Loucy (cell line): ENCODE measurements at regions not wholly inside any gene's neighbourhood (a gene's known extent, or its start where the extent isn't known, plus 50 kb on each side); places are given as distances from the start of the nearest gene placed in this dataset.
"Not testable (repeated sequence)": the region's sequence is repeated elsewhere in the genome, so short reads cannot be mapped to it uniquely, and the experiment has no call there.

Experiments
- H2AFZ ChIP-seq: fragments of 200-600 bp; sonication (generic); 2 replicates; pipeline ENCODE4 v1.6.0; 2016; ENCODE audit warnings: antibody characterized with exemption, mild to moderate bottlenecking, low read length, moderate library complexity
- H3F3A ChIP-seq: fragments of 200-600 bp; 2 replicates; pipeline ENCODE4 v1.6.0; 2016; ENCODE audit warnings: antibody characterized with exemption, low read depth, mild to moderate bottlenecking
- H3K27me3 ChIP-seq: fragments of 200-600 bp; sonication (generic); 2 replicates; pipeline ENCODE4 v1.6.1; 2014; ENCODE audit warnings: low read length, mild to moderate bottlenecking; ENCODE audit not compliant: insufficient read depth, poor library complexity, severe bottlenecking
- H3K36me3 ChIP-seq: fragments of 200-600 bp; sonication (generic); 2 replicates; pipeline ENCODE4 v1.6.1; 2016; ENCODE audit warnings: low read length; ENCODE audit not compliant: insufficient read depth
- H3K4me1 ChIP-seq: fragments of 200-600 bp; sonication (generic); 2 replicates; pipeline ENCODE4 v1.5.1; 2014; ENCODE audit warnings: low read length, mild to moderate bottlenecking; ENCODE audit not compliant: insufficient read depth, poor library complexity, severe bottlenecking
- H3K4me2 ChIP-seq: fragments of 200-600 bp; sonication (generic); 2 replicates; pipeline ENCODE4 v1.6.0; 2014; ENCODE audit warnings: antibody characterized with exemption, low read length, low read depth, mild to moderate bottlenecking; ENCODE audit not compliant: poor library complexity, severe bottlenecking
- H3K4me3 ChIP-seq: fragments of 200-600 bp; sonication (generic); 2 replicates; pipeline ENCODE4 v1.5.1; 2014; ENCODE audit warnings: low read length, mild to moderate bottlenecking, mixed read lengths; ENCODE audit not compliant: poor library complexity, severe bottlenecking
- H3K79me2 ChIP-seq: fragments of 200-600 bp; sonication (generic); 2 replicates; pipeline ENCODE4 v1.6.1; 2014; ENCODE audit warnings: low read length; ENCODE audit not compliant: insufficient read depth
- H3K9ac ChIP-seq: fragments of 200-600 bp; sonication (generic); 2 replicates; pipeline ENCODE4 v1.6.0; 2014; ENCODE audit warnings: mild to moderate bottlenecking, low read depth, low read length, moderate library complexity; ENCODE audit not compliant: poor library complexity, severe bottlenecking
- H3K9me2 ChIP-seq: fragments of 200-600 bp; sonication (generic); replicated peaks from 2 replicates; pipeline ENCODE4 v1.6.1; 2016; ENCODE audit warnings: low read depth, low read length, mixed read lengths
- H3K9me3 ChIP-seq: fragments of 200-600 bp; sonication (generic); 2 replicates; pipeline ENCODE4 v1.6.1; 2014; ENCODE audit warnings: mild to moderate bottlenecking, antibody characterized with exemption, low read length, low read depth; ENCODE audit not compliant: insufficient read depth
- H4K20me1 ChIP-seq: fragments of 200-600 bp; sonication (generic); 2 replicates; pipeline ENCODE4 v1.6.0; 2014; ENCODE audit warnings: antibody characterized with exemption, low read length, mild to moderate bottlenecking; ENCODE audit not compliant: insufficient read depth, poor library complexity, severe bottlenecking
- CTCF ChIP-seq: fragments of 200-600 bp; sonication (generic); conservative IDR thresholded peaks from 2 replicates; pipeline ENCODE4 v1.5.1; 2014; ENCODE audit warnings: mild to moderate bottlenecking, antibody characterized with exemption, low read length
- EZH2phosphoT487 ChIP-seq: fragments of 200-600 bp; IDR thresholded peaks from 2 replicates; pipeline ENCODE4 v1.6.1; 2018; ENCODE audit warnings: antibody characterized with exemption, mild to moderate bottlenecking, moderate library complexity, borderline replicate concordance

GRCh38 chr6:148005806-148006205 is 336.8 kb upstream of the SASH1 start:
- no peaks in the 10 kb centered on the region for H3K4me1 ChIP-seq
- H3K79me2 ChIP-seq: no peaks in the 10 kb centered on the region
- no peak for TF ChIP-seq EZH2phosphoT487
- TF ChIP-seq CTCF: no peak

GRCh38 chr6:148010516-148010915 is 332.1 kb upstream of the SASH1 start:
- H3F3A ChIP-seq, H3K27me3 ChIP-seq, H4K20me1 ChIP-seq, H3K36me3 ChIP-seq, H3K4me1 ChIP-seq, H3K9me2 ChIP-seq, H3K4me3 ChIP-seq, H3K9ac ChIP-seq, H3K79me2 ChIP-seq, H3K4me2 ChIP-seq, H2AFZ ChIP-seq: not testable (repeated sequence)
- peaks cover 12% of the 10 kb centered on the region; the same call in 1 of the 2 replicates for H3K9me3 ChIP-seq

More at GRCh38 chr6:148005806-148006205, 336.8 kb upstream of the SASH1 start:
- no peak overlapping the region for H3K4me2 ChIP-seq
- no peak overlapping the region for H2AFZ ChIP-seq
- H3K9me2 ChIP-seq: no peaks in the 10 kb centered on the region
- H3K9ac ChIP-seq: no peak overlapping the region
- no peaks in the 10 kb centered on the region for H3F3A ChIP-seq
- no peak overlapping the region for H3K4me3 ChIP-seq
- peaks cover 4% of the 10 kb centered on the region; the same call in 1 of the 2 replicates for H3K9me3 ChIP-seq
- no peaks in the 10 kb centered on the region for H3K36me3 ChIP-seq
- H3K27me3 ChIP-seq: no peaks in the 10 kb centered on the region
- no peaks in the 10 kb centered on the region for H4K20me1 ChIP-seq

GRCh38 chr6:148016013-148016412 is 326.6 kb upstream of the SASH1 start:
- no peaks in the 10 kb centered on the region for H3K9me2 ChIP-seq
- TF ChIP-seq CTCF (no peak), EZH2phosphoT487 (no peak)
- H4K20me1 ChIP-seq: no peaks in the 10 kb centered on the region
- no peaks in the 10 kb centered on the region for H3F3A ChIP-seq
- no peak overlapping the region for H3K4me2 ChIP-seq
- peaks cover 8% of the 10 kb centered on the region; the same call in 1 of the 2 replicates for H3K9me3 ChIP-seq
- no peak overlapping the region for H2AFZ ChIP-seq
- no peak overlapping the region for H3K4me3 ChIP-seq
- H3K79me2 ChIP-seq: no peaks in the 10 kb centered on the region
- no peaks in the 10 kb centered on the region for H3K27me3 ChIP-seq
- no peaks in the 10 kb centered on the region for H3K4me1 ChIP-seq
- H3K36me3 ChIP-seq: no peaks in the 10 kb centered on the region
- H3K9ac ChIP-seq: no peak overlapping the region

- no peak overlapping the region for H3K4me3 ChIP-seq
These were observed 321.5 kb upstream of the SASH1 start for GRCh38 chr6:148021165-148021564.

More at GRCh38 chr6:148021165-148021564, 321.5 kb upstream of the SASH1 start:
- H3K79me2 ChIP-seq: no peaks in the 10 kb centered on the region
- no peak overlapping the region for H3K9ac ChIP-seq
- H3K9me2 ChIP-seq: no peaks in the 10 kb centered on the region
- H2AFZ ChIP-seq: no peak overlapping the region
- H4K20me1 ChIP-seq: no peaks in the 10 kb centered on the region
- no peaks in the 10 kb centered on the region for H3K27me3 ChIP-seq
- H3F3A ChIP-seq: no peaks in the 10 kb centered on the region
- no peaks in the 10 kb centered on the region; the same call in 1 of the 2 replicates for H3K9me3 ChIP-seq
- H3K4me1 ChIP-seq: no peaks in the 10 kb centered on the region
- H3K4me2 ChIP-seq: no peak overlapping the region
- TF ChIP-seq EZH2phosphoT487: no peak
- TF ChIP-seq CTCF: no peak
- no peaks in the 10 kb centered on the region for H3K36me3 ChIP-seq
